Epithelial cell of prostate (primary cell): ENCODE measurements at regions not wholly inside any gene's neighbourhood (a gene's known extent, or its start where the extent isn't known, plus 50 kb on each side); places are given as distances from the start of the nearest gene placed in this dataset.
"Not testable (repeated sequence)": the region's sequence is repeated elsewhere in the genome, so short reads cannot be mapped to it uniquely, and the experiment has no call there.

Experiments used
- DNase-seq: peaks from one replicate; pipeline ENCODE4 v3.0.0-alpha.2; 2011; ENCODE audit warnings: low read depth, low spot score
- H3K27ac ChIP-seq: fragments of 450-650 bp; 2 replicates; pipeline ENCODE4 v1.5.1; 2017; ENCODE audit warnings: mild to moderate bottlenecking

DNA sequence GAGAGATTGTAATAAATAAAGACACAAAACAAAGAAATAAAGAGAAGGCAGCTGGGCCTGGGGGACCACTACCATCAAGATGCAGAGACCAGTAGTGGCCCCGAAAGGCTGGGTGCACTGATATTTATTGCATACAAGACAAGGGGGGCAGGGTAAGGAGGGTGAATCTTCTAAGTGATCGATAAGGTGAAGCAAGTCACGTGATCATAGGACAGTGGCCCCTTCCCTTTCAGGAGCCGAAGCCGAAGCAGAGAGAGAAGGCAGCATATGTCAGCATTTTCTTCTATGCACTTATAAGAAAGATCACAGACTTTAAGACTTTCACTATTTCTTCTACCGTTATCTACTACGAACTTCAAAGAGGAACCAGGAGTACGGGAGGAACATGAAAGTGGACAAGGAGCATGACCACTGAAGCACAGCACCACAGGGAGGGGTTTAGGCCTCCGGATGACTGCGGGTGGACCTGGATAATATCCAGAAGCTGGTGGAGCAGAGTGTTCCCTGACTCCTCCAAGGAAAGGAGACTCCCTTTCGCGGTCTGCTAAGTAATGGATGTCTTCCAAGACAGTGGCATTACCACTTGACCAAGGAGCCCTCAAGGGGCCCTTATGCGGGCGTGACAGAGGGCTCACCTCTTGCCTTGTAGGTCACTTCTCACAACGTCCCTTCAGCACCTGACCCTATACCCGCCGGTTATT lies 126.4 kb downstream of the RBM46 start:
- not testable (repeated sequence) for H3K27ac ChIP-seq, DNase-seq

- no peak overlapping the region for H3K27ac ChIP-seq
- DNase-seq, result peak; percentile 75
Observed at GRCh38 chr4:154908168-154908567, 127.1 kb downstream of the RBM46 start.

DNA sequence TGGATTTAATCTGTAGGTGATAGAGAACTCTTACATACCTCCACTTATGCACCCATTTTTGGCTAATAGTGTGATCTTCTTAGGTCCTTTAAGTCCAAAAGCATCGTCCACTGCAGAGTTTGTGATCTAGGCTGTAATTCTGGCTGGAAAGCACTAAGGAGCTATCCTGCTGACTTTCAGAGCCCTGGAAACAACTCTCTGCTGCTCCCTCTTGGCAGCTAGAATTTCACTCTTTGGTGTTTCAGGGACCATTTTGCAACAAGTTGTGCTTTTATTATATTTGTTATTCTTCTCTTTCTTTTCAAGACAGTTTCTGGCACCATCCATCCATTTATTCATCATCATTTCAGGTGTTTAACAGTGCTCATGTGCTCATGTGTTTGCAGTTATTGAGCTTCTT lies 130.0 kb downstream of the RBM46 start:
- DNase-seq, result no peak
- no peak overlapping the region for H3K27ac ChIP-seq

GRCh38 chr4:154911608-154912098 lies 130.6 kb downstream of the RBM46 start:
- DNase-seq, result no peak
- H3K27ac ChIP-seq, result no peak overlapping the region

DNA sequence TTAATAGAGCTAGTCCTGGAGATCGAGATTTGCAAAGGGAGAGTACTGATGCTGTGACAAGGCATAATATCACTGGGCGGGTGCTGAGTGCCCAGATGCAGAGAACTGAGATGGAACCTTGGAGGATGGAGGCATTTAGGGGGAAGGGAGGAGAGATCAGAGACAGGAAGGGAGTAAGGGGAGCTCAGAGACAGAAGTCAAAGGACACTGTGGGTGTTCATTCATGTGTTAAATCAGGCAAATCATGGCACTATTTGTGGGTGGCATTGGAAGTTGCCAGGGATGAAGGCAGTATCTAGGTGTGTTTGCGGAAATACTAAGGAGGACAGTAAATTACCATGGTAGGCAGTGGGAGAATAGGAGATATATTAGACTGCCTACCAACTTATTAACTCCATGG lies 135.0 kb downstream of the RBM46 start:
- H3K27ac ChIP-seq, result no peak overlapping the region
- no peak for DNase-seq

GRCh38 chr4:154927126-154927680 lies 146.1 kb downstream of the RBM46 start:
- no peak overlapping the region for H3K27ac ChIP-seq
- no peak for DNase-seq

- H3K27ac ChIP-seq, result no peak overlapping the region
- no peak for DNase-seq
Observed at GRCh38 chr4:154928640-154929257, 147.7 kb downstream of the RBM46 start.

DNA sequence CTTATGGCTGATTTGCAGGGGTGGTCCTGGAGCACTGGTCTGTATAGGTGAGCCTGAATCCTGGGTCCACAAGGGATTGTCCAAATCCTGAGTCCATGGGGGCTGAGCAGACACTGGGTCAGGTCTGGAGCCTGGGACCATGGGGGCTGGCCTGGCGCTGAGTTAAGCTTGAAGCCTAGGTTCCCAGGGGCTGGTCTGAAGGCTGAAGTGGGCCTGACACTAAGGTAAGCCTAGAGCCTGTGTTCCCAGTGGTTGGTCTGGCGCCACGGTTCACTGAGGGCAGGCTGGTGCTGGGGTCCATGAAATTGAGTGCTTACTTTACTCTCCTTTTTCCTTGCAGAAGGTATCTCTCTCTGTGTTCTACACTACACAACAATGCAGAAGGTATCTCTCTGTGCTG lies 155.8 kb downstream of the RBM46 start:
- no peak overlapping the region for H3K27ac ChIP-seq
- no peak for DNase-seq

GRCh38 chr4:154939851-154940250 lies 158.8 kb downstream of the RBM46 start:
- H3K27ac ChIP-seq, result no peak overlapping the region
- DNase-seq, result no peak

- DNase-seq, result no peak
- H3K27ac ChIP-seq, result no peak overlapping the region
Observed at GRCh38 chr4:154942176-154942575, 161.1 kb downstream of the RBM46 start.

DNA sequence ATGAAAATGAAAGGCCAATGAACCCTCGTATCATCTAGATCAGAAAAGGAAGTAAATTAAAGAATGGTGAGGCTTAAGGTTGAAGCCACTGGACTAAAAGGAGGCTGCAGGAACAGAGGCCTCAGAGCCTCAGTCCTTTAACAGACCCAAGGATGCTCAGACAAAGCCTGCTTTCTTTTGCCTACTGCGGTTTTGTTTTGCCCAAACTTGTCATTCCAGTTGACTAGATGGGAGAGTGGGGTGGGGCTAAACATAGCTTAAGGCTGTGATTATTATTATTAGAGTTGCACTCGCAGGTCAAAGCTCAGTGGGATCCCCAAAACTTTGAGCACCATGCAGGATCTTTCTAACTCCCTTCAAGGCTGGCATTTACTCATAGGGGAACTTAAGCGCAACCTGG lies 163.9 kb downstream of the RBM46 start:
- no peak overlapping the region for H3K27ac ChIP-seq
- no peak for DNase-seq

GRCh38 chr4:154946113-154946512 lies 165.0 kb downstream of the RBM46 start:
- no peak for DNase-seq

DNA sequence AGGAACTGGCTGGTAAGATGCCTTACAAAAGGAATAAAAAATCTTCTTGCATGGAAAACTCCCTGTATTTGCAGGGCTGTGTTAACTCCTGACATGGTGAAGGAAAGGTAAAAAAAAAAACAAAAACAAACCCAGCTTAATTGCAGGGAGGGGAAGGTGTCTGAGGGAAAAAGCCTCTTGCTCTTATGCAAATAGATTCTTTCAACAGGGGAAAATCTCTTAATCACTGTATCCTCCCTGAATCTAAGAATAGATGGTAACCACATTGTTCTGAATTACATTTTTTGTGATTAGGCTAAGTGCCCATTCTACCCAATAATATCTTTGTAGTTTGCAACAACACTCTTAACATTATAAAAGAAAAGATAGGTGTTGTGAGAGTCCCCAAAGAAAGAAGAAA lies 172.6 kb downstream of the RBM46 start:
- no peak overlapping the region for H3K27ac ChIP-seq
- no peak for DNase-seq

More at GRCh38 chr4:154946113-154946512, 165.0 kb downstream of the RBM46 start:
- no peak overlapping the region for H3K27ac ChIP-seq

GRCh38 chr4:154954117-154954516 lies 173.0 kb downstream of the RBM46 start:
- DNase-seq, result no peak
- H3K27ac ChIP-seq, result no peak overlapping the region

GRCh38 chr4:154958121-154958520 lies 177.0 kb downstream of the RBM46 start:
- H3K27ac ChIP-seq, result no peak overlapping the region
- no peak for DNase-seq

- no peak overlapping the region for H3K27ac ChIP-seq
- DNase-seq, result no peak
Observed at GRCh38 chr4:154958621-154959358, 177.7 kb downstream of the RBM46 start.

GRCh38 chr4:154959756-154960155 lies 178.7 kb downstream of the RBM46 start:
- no peak overlapping the region for H3K27ac ChIP-seq
- no peak for DNase-seq

DNA sequence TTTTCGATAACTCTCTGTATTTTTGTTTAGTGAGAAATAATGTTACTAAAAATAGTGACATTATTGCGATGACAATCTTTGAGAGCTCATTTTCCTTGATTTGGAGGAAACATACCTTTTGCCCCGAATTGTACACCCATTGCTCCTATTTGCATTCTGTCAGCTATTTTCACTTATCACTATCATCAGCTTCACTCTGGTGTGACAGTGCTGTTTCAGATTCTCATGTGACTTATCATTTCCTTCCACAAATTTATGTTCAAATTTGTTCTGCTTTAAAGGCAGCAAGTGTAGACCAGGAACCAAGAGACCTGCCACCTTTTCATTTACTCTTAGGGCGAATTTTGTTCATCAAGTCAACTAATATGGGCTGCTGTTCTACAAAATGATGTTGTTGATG lies 179.4 kb downstream of the RBM46 start:
- no peak overlapping the region for H3K27ac ChIP-seq
- DNase-seq, result no peak

DNA sequence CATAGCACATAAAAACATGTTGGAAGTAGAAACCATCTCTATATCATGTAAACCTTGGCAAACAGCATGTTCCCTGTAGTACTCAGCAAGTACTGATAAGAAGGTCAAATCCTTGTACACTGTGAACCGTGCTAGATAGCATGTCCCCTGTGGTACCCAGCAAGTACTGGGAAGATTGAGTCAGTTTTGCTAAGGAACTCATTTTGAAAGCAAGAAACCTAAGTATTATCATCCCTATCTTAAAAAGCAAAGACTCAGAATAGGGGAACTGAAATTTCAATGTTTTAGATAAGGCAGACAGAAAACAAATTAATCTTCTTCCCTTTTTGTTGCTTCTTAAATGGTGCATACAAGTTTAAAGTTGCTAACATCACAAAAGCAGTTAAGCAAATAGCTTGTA lies 180.2 kb downstream of the RBM46 start:
- H3K27ac ChIP-seq, result no peak overlapping the region
- no peak for DNase-seq

DNA sequence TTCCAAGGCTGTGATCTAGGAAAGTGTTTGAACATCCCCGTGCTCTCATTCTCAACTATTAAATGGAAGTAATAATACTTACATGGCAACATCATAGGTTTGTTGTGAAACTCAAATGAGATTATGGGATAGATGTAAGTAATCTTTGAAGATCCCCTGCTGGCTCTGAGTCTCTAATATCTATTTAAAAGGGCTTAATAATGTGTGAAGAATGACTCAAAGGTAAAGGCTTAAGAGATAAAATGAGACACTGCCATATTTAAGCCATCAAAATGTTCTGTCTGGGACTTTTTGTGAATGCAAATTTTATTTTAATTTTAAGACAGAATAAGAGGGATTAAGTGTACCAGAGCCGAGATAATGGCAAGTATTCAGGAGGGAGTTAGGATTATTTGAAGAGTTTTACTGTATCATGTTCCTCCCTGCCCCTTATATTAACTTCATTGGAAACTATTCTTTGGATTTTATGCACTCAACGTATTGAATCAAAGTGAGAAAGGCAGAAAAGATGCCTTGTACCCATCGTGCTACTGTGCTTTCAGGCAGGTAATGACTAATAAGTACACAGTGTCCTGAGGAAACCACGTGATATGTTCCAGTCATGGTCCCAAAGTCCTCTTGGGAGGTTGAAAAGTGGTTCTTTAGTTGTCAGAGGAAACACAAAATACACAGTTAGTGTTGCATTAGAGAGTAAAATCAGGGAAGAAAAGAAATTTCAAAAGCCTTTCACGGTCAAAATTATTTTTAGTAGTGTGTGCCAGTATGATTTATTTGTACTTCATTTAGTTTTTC lies 192.4 kb downstream of the RBM46 start:
- no peak for DNase-seq
- no peak overlapping the region for H3K27ac ChIP-seq
